Right lobe of liver (tissue), 4 donors: ENCODE measurements at regions not wholly inside any gene's neighbourhood (a gene's known extent, or its start where the extent isn't known, plus 50 kb on each side); places are given as distances from the start of the nearest gene placed in this dataset.

Experiments used
- POLR2A ChIP-seq: fragments of 450-650 bp; IDR thresholded peaks from one replicate; pipeline ENCODE4 v1.6.1; 2017; ENCODE audit warnings: antibody characterized with exemption, mild to moderate bottlenecking
- TF ChIP-seq, protein P1 (sequence below), 4 donors: fragments of 200-600 bp in 3 of 4; fragments of 450-650 bp in 1 of 4; IDR thresholded peaks; one replicate each; pipeline versions ENCODE4 v1.5.1 to v1.8.0; 2016 to 2022; ENCODE audit warnings: antibody characterized with exemption in 4 of 4, mild to moderate bottlenecking in 2 of 4
- donor health status: DM: no; HTN: no; CAD: no.
- donor health status: DM: no; HTN: no; CAD: no.
- donor health status: DM: no; HTN: yes; CAD: no.

DNA sequence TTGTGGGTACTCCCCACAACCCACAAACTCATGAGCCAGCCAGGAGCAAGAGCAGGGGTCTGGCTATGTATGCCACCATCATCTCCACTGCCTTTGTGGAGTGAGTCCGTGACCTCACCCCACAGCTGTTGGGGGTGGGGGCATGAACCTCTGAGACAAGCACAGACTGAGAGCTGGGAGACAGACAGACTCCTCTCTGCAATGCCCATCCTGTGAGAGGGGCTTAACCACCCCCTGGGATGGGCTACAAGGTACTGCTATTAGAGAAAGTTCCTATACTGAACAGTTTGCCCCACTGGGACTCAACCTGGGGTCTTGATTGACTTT lies 84.5 kb downstream of the PITPNM2 start:
- TF ChIP-seq POLR2A, result no peak
- TF ChIP-seq, protein P1, sequence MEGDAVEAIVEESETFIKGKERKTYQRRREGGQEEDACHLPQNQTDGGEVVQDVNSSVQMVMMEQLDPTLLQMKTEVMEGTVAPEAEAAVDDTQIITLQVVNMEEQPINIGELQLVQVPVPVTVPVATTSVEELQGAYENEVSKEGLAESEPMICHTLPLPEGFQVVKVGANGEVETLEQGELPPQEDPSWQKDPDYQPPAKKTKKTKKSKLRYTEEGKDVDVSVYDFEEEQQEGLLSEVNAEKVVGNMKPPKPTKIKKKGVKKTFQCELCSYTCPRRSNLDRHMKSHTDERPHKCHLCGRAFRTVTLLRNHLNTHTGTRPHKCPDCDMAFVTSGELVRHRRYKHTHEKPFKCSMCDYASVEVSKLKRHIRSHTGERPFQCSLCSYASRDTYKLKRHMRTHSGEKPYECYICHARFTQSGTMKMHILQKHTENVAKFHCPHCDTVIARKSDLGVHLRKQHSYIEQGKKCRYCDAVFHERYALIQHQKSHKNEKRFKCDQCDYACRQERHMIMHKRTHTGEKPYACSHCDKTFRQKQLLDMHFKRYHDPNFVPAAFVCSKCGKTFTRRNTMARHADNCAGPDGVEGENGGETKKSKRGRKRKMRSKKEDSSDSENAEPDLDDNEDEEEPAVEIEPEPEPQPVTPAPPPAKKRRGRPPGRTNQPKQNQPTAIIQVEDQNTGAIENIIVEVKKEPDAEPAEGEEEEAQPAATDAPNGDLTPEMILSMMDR (IDR thresholded peaks at IDR 0.05), result no peak
